ENCODE measurements at regions not wholly inside any gene's neighbourhood (a gene's known extent, or its start where the extent isn't known, plus 50 kb on each side); places are given as distances from the start of the nearest gene placed in this dataset.
A peak's percentile ranks its signal among the peaks of the same experiment; 100 is the strongest.

- no peak for TF ChIP-seq CTCF (IDR thresholded peaks at IDR 0.05; ENCODE audit: unreplicated experiment)
- peak; percentile 12 for DNase-seq
- Mint-ChIP-seq H3K27me3 (ENCODE audit: unreplicated experiment) (no peaks in the 10 kb centered on the region), H3K9me3 (ENCODE audit: low read depth, unreplicated experiment) (no peaks in the 10 kb centered on the region), H3K27ac (ENCODE audit: unreplicated experiment) (no peak overlapping the region), H3K4me3 (ENCODE audit: low read depth, unreplicated experiment) (no peak overlapping the region), H3K36me3 (ENCODE audit: insufficient read depth, unreplicated experiment) (no peaks in the 10 kb centered on the region), H3K4me1 (ENCODE audit: low read depth, unreplicated experiment) (peaks cover 9% of the 10 kb centered on the region)
- BruUV-seq (replicated peaks) = no TSS peak
- CTCF ChIA-PET = no interaction called here
- intact Hi-C loops (cut with micrococcal nuclease; ENCODE audit: unreplicated experiment) = no loop called here
These were observed 200.5 kb upstream of the PHACTR1 start for GRCh38 chr6:12516070-12516469.

- intact Hi-C loops (cut with micrococcal nuclease; ENCODE audit: unreplicated experiment) = no loop called here
- BruUV-seq (replicated peaks) = no TSS peak
- H3K27me3 Mint-ChIP-seq (ENCODE audit: unreplicated experiment) = no peaks in the 10 kb centered on the region
- TF ChIP-seq CTCF (IDR thresholded peaks at IDR 0.05; ENCODE audit: unreplicated experiment) = no peak
- no peak overlapping the region for H3K27ac Mint-ChIP-seq (ENCODE audit: unreplicated experiment)
- CTCF ChIA-PET = no interaction called here
- DNase-seq = no peak
- no peak overlapping the region for H3K4me3 Mint-ChIP-seq (ENCODE audit: low read depth, unreplicated experiment)
- H3K9me3 Mint-ChIP-seq (ENCODE audit: low read depth, unreplicated experiment) = no peaks in the 10 kb centered on the region
- H3K4me1 Mint-ChIP-seq (ENCODE audit: low read depth, unreplicated experiment) = peaks cover 12% of the 10 kb centered on the region
- H3K36me3 Mint-ChIP-seq (ENCODE audit: insufficient read depth, unreplicated experiment) = no peaks in the 10 kb centered on the region
These were observed 194.2 kb upstream of the PHACTR1 start for GRCh38 chr6:12522347-12522746.

- H3K27ac Mint-ChIP-seq (ENCODE audit: unreplicated experiment) = no peak overlapping the region
- no peaks in the 10 kb centered on the region for H3K36me3 Mint-ChIP-seq (ENCODE audit: insufficient read depth, unreplicated experiment)
- H3K27me3 Mint-ChIP-seq (ENCODE audit: unreplicated experiment) = no peaks in the 10 kb centered on the region
- TF ChIP-seq CTCF (IDR thresholded peaks at IDR 0.05; ENCODE audit: unreplicated experiment) = no peak
- intact Hi-C loops (cut with micrococcal nuclease; ENCODE audit: unreplicated experiment) = no loop called here
- DNase-seq = no peak
- H3K9me3 Mint-ChIP-seq (ENCODE audit: low read depth, unreplicated experiment) = no peaks in the 10 kb centered on the region
- peaks cover 12% of the 10 kb centered on the region for H3K4me1 Mint-ChIP-seq (ENCODE audit: low read depth, unreplicated experiment)
- no TSS peak for BruUV-seq (replicated peaks)
- H3K4me3 Mint-ChIP-seq (ENCODE audit: low read depth, unreplicated experiment) = no peak overlapping the region
- CTCF ChIA-PET = no interaction called here
These were observed 192.8 kb upstream of the PHACTR1 start for GRCh38 chr6:12523726-12524125.

- DNase-seq = no peak
- Mint-ChIP-seq H3K9me3 (ENCODE audit: low read depth, unreplicated experiment) (no peaks in the 10 kb centered on the region), H3K27me3 (ENCODE audit: unreplicated experiment) (no peaks in the 10 kb centered on the region), H3K4me3 (ENCODE audit: low read depth, unreplicated experiment) (no peak overlapping the region), H3K27ac (ENCODE audit: unreplicated experiment) (no peak overlapping the region), H3K4me1 (ENCODE audit: low read depth, unreplicated experiment) (peaks cover 12% of the 10 kb centered on the region), H3K36me3 (ENCODE audit: insufficient read depth, unreplicated experiment) (no peaks in the 10 kb centered on the region)
- CTCF ChIA-PET = no interaction called here
- intact Hi-C loops (cut with micrococcal nuclease; ENCODE audit: unreplicated experiment) = no loop called here
- TF ChIP-seq CTCF (IDR thresholded peaks at IDR 0.05; ENCODE audit: unreplicated experiment) = no peak
- BruUV-seq (replicated peaks) = no TSS peak
These were observed 191.3 kb upstream of the PHACTR1 start for GRCh38 chr6:12525276-12525675.

GRCh38 chr6:12527339-12527738 is 189.2 kb upstream of the PHACTR1 start:
- CTCF ChIA-PET = no interaction called here

More at GRCh38 chr6:12527339-12527738, 189.2 kb upstream of the PHACTR1 start:
- H3K36me3 Mint-ChIP-seq (ENCODE audit: insufficient read depth, unreplicated experiment) = no peaks in the 10 kb centered on the region
- H3K9me3 Mint-ChIP-seq (ENCODE audit: low read depth, unreplicated experiment) = no peaks in the 10 kb centered on the region
- TF ChIP-seq CTCF (IDR thresholded peaks at IDR 0.05; ENCODE audit: unreplicated experiment) = no peak
- H3K4me3 Mint-ChIP-seq (ENCODE audit: low read depth, unreplicated experiment) = no peak overlapping the region
- no peaks in the 10 kb centered on the region for H3K27me3 Mint-ChIP-seq (ENCODE audit: unreplicated experiment)
- H3K4me1 Mint-ChIP-seq (ENCODE audit: low read depth, unreplicated experiment) = peaks cover 7% of the 10 kb centered on the region
- BruUV-seq (replicated peaks) = no TSS peak
- intact Hi-C loops (cut with micrococcal nuclease; ENCODE audit: unreplicated experiment) = no loop called here
- no peak for DNase-seq
- H3K27ac Mint-ChIP-seq (ENCODE audit: unreplicated experiment) = no peak overlapping the region

Measured in Calu3 (cell line).